Colon (tissue), 2 donors: ENCODE measurements at regions not wholly inside any gene's neighbourhood (a gene's known extent, or its start where the extent isn't known, plus 50 kb on each side); places are given as distances from the start of the nearest gene placed in this dataset.
"Not testable (repeated sequence)": the region's sequence is repeated elsewhere in the genome, so short reads cannot be mapped to it uniquely, and the experiment has no call there.

Source experiments
- FAIRE-seq: peaks from 2 replicates; lab custom pipeline; 2012; peaks lifted over from hg19 to GRCh38; lab: Jason Lieb, UNC
- donor health status: control.
- donor health status: control.

DNA sequence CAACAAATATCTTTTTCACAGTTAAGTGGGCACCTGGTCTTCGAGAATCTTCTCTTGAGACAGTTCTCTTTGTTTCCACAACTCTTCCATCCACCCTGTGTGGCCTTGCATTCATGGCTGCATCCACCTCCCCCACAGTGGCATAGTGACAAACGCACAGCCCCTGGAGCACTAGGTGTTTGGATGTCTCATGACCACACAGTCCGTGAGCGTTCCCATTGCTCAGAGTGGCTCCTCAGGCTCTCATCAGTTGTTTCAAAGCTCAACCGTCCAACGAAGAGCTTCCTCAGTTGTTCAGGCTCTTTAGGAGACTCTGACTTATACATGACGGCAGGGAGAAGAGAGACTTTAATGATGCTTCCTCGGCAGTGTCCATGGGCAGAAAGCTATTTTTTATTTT lies 191.6 kb downstream of the CDRT15L2 start:
- FAIRE-seq, result no peak

- no peak for FAIRE-seq
These were observed 195.1 kb downstream of the CDRT15L2 start for GRCh38 chr17:20774472-20775135.

DNA sequence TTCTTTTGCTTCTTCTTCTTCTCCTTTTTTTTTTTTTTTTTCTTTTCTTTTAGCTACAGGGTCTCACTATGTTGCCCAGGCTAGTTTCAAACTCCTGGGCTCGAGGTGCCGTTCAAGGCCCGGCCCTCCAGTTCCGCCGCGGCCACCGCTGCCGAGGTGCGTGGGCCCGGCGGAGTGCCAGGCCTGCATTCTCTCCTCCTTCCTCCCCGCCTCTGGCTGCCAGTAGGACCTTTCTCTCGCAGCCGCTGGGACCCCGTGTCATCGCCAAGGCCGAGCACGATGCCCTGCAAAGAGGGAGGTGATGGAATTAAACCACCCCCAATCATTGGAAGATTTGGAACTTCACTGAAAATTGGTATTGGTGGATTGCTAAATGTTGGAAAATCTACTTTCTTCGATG lies 195.8 kb downstream of the CDRT15L2 start:
- no peak for FAIRE-seq

GRCh38 chr17:20779521-20779920 lies 200.0 kb downstream of the CDRT15L2 start:
- no peak for FAIRE-seq

- no peak for FAIRE-seq
These were observed 201.7 kb downstream of the CDRT15L2 start for GRCh38 chr17:20781260-20781659.

DNA sequence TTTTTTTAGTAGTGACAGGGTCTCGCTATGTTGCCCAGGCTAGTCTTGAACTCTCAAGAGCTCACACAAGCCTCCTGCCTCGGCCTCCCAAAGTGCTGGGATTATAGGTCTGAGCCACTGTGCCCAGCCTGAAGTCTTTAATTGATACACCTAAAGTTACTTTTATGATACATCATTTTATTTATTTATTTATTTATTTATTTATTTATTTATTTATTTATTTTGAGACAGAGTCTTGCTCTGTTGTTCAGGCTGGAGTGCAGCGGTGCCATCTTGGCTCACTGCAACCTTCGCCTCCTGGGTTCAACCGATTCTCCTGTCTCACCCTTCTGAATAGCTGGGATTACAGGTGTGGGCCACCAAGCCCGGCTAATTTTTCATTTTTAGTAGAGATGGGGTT lies 202.3 kb downstream of the CDRT15L2 start:
- not testable (repeated sequence) for FAIRE-seq

DNA sequence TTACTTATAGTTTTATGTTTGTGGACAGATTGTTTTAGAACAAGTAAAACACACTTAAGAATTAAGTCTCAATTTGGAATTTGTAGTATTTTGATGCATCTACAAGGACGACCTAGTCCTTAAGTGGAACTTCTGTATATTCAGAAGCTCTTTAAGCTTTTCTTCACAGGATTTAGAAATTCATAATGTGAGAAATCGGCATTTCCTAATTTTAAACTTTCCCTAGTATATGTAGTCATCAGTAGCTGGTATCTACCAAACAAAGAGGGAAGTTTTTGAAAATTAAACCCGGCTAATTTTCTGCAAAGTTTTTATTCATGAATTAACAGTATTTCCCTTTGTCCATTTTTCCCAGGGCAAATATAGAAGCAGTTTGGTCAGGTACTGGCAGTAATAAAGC lies 203.6 kb downstream of the CDRT15L2 start:
- no peak for FAIRE-seq

DNA sequence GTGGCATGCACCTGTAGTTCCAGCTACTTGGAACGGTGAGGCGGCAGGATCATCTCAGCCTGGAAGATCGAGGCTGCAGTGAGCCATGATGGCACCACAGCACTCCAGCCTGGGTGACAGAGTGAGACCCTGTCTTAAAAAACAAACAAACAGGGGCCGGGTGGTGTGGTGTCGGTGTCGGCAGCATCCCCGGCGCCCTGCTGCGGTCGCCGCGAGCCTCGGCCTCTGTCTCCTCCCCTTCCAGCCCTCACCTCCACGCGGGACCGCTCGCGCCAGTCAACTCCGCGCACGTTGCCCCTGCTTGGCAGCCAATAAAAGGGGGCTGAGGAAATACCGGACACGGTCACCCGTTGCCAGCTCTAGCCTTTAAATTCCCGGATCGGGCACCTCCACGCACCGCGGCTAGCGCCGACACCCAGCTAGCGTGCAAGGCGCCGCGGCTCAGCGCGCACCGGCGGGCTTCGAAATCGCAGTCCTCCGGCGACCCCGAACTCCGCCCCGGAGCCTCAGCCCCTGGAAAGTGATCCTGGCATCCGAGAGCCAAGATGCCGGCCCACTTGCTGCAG lies 204.7 kb downstream of the CDRT15L2 start:
- FAIRE-seq, result no peak

DNA sequence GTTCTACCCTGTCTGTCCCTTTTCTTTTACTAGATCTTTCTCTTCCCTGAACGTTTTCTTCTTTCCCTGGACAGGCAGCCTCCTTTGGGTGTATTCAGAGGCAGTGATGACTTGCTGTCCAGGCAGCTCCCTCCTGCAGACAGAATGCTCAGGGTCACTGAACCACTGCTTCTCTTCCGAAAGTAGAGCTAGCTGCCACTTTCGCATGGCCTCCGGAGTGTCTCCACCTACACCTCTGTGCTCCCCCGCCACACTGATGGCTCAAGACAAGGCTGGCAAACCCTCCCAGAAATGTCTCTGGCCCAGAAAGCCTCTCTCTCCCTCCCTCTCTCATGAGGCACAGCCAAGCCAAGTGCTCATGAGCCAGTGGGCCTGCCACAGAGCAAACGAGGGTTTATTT lies 207.8 kb downstream of the CDRT15L2 start:
- no peak for FAIRE-seq

DNA sequence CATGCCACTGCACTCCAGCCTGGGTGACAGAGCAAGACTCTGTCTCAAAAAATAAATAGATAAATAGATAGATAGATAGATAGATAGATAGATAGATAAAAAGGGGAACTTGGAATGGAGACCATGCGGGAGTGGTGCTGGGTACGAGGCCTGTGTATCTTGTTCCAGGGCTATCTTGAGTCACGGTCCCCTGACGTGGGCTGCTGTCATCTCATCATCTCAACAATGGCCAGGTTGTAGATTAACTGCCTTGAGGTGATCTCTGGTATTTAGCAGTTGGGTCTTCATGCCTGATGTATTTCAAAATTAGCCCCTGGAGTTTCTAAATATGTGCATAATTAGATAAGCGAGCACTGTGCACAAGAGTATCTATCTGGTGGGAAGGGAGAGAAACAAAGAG lies 212.1 kb downstream of the CDRT15L2 start:
- FAIRE-seq, result no peak

GRCh38 chr17:20794532-20794931 lies 215.0 kb downstream of the CDRT15L2 start:
- not testable (repeated sequence) for FAIRE-seq

DNA sequence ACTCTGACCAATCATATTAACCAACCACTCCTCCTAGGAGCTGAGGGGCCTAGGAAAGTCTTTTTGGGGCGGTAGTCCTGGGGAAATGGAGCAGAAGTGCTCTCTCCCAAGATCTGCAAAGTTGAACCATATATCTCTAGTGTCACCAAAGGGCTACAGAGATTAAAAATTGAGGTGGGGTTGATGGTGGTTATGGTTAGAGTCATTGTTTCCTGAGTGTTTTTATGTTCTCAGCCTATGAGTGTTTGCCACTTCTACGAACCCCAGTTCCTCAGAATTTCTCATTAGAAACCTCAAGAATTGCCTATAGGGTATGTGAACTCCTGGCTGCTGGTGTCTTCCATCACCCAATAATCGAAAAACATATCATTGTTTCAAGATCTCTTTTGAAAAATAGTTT lies 217.8 kb downstream of the CDRT15L2 start:
- FAIRE-seq, result no peak

GRCh38 chr17:20800146-20800545 lies 220.6 kb downstream of the CDRT15L2 start:
- FAIRE-seq, result no peak

GRCh38 chr17:20805751-20806150 lies 226.2 kb downstream of the CDRT15L2 start:
- FAIRE-seq, result no peak

DNA sequence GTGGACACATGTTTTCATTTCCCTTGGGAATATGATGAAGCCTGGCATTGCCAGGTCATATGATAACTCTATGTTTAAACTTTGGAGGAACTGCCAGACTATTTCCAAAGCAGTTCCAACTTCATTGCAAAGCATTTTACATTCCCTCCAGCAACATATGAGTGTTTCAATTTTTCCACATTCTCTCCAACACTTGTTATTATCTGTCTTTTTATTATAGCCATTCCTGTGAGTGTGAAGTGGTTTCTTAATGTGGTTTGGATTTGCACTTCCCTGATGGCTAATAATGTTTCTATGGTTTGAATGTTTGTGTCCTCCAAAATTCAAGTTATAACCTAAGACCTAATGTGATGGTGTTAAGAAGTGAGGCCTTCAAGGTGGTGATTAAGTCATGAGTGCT lies 228.0 kb downstream of the CDRT15L2 start:
- FAIRE-seq, result not testable (repeated sequence)

DNA sequence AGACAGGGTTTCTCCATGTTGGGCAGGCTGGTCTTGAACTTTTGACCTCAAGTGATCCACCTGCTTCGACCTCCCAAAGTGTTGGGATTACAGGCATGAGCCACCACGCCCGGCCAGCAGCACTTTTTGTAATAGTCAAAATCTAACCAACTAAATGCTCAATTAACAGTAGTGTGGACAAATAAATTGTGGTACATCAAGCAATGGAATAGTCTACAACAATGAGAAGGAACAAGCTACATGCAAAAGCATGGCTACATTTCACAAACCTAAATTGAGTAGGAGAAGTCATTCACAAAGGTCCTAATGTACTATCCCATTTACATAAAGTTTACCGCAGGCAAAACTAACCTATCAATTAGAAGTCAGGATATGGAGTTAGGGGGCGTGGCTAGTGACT lies 227.4 kb downstream of the USP22 start:
- not testable (repeated sequence) for FAIRE-seq

DNA sequence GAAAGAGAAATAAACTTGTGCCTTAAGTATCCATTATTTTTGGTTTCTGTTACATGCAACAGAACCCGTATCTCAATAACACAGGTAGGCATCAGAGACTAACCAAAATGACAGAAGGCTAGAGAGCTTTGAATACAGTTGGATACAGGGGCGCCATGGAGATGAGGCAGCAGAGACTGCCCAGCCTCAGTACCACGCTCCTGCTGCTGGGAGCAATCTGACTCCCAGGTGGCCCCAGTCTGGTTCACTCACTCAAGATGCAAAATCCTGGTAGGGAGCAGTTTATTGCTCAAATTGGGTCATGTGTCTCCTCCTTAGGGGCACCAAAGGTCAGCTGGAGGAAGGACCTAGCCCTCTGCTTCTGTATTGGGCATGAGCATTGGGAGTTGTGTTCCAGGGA lies 218.9 kb downstream of the USP22 start:
- FAIRE-seq, result no peak

DNA sequence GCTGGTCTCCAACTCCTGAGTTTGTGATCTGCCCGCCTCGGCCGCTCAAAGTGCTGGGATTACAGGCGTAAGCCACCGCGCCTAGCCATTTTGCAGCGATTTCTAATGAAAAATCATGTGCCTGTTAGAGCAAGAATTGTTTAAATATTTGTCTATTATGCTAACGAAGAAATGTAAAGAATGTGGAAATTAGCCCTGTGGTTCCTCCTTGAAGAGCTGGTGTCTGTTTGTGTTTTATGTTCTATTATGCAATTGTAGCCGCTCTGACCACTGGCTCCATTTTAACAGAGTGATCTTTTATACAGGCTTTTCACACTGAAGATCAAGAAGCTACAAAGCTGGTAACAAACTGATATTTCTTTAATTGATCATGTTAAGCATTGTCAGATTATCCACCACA lies 217.3 kb downstream of the USP22 start:
- no peak for FAIRE-seq

GRCh38 chr17:20840453-20840852 lies 202.4 kb downstream of the USP22 start:
- not testable (repeated sequence) for FAIRE-seq

- FAIRE-seq, result not testable (repeated sequence)
These were observed 201.6 kb downstream of the USP22 start for GRCh38 chr17:20840987-20841865.

- not testable (repeated sequence) for FAIRE-seq
These were observed 200.8 kb downstream of the USP22 start for GRCh38 chr17:20842012-20842411.

DNA sequence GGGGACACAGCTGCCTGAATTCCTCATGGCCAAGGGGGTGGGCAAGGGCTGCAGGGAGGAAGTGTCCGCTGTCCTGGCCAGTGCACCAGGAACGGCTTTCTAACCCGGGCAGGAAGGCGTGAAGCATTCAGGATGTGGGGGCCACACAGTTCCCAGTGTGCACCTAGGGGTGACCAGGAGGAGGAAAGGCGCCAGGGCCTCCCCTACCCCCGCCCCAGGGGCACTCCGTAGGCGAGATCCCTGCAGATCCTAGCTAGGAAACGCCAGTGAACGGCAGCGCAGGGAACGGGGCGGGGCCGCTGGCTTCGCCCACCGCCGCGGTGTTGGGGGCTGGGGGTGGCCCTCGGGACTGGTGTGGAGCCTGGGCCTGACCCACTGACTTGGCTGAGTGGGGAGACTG lies 199.6 kb downstream of the USP22 start:
- not testable (repeated sequence) for FAIRE-seq
